ENCODE measurements at regions not wholly inside any gene's neighbourhood (a gene's known extent, or its start where the extent isn't known, plus 50 kb on each side); places are given as distances from the start of the nearest gene placed in this dataset.
"Not testable (repeated sequence)": the region's sequence is repeated elsewhere in the genome, so short reads cannot be mapped to it uniquely, and the experiment has no call there.

GRCh38 chr4:1561286-1561990, 122.7 kb downstream of the FAM53A start:
- no peak for DNase-seq (ENCODE audit: low read depth in 2 of 2)

GRCh38 chr4:1559896-1560650, 124.0 kb downstream of the FAM53A start:
- DNase-seq (ENCODE audit: low read depth in 2 of 2): no peak

GRCh38 chr4:1558205-1558604, 125.9 kb downstream of the FAM53A start:
- no peak for DNase-seq (ENCODE audit: low read depth in 2 of 2)

GRCh38 chr4:1557221-1557597, 126.9 kb downstream of the FAM53A start:
- no peak for DNase-seq (ENCODE audit: low read depth in 2 of 2)

- no peak for DNase-seq (ENCODE audit: low read depth in 2 of 2)
Observed at GRCh38 chr4:1556541-1557220, 127.4 kb downstream of the FAM53A start.

- no peak for DNase-seq (ENCODE audit: low read depth in 2 of 2)
Observed at GRCh38 chr4:1554876-1555265, 129.2 kb downstream of the FAM53A start.

GRCh38 chr4:1554246-1554875, 129.8 kb downstream of the FAM53A start:
- DNase-seq (ENCODE audit: low read depth in 2 of 2): no peak

- no peak for DNase-seq (ENCODE audit: low read depth in 2 of 2)
Observed at GRCh38 chr4:1553365-1553764, 130.7 kb downstream of the FAM53A start.

GRCh38 chr4:1552451-1552850, 131.7 kb downstream of the FAM53A start:
- DNase-seq (ENCODE audit: low read depth in 2 of 2): no peak

GRCh38 chr4:1551211-1551610, 132.9 kb downstream of the FAM53A start:
- no peak for DNase-seq (ENCODE audit: low read depth in 2 of 2)

- DNase-seq (ENCODE audit: low read depth in 2 of 2): no peak
Observed at GRCh38 chr4:1550122-1551070, 133.7 kb downstream of the FAM53A start.

- no peak for DNase-seq (ENCODE audit: low read depth in 2 of 2)
Observed at GRCh38 chr4:1549638-1550035, 134.5 kb downstream of the FAM53A start.

GRCh38 chr4:1548827-1549637, 135.1 kb downstream of the FAM53A start:
- DNase-seq (ENCODE audit: low read depth in 2 of 2): peak; percentile 20 to 39

- DNase-seq (ENCODE audit: low read depth in 2 of 2): no peak
Observed at GRCh38 chr4:1547856-1548826, 136.0 kb downstream of the FAM53A start.

- DNase-seq (ENCODE audit: low read depth in 2 of 2): no peak
Observed at GRCh38 chr4:1547131-1547855, 136.8 kb downstream of the FAM53A start.

GRCh38 chr4:1544861-1545281, 138.6 kb upstream of the NKX1-1 start:
- DNase-seq (ENCODE audit: low read depth in 2 of 2): no peak

GRCh38 chr4:1544435-1544834, 138.2 kb upstream of the NKX1-1 start:
- DNase-seq (ENCODE audit: low read depth in 2 of 2): not testable (repeated sequence)

GRCh38 chr4:1543976-1544375, 137.7 kb upstream of the NKX1-1 start:
- DNase-seq (ENCODE audit: low read depth in 2 of 2): no peak
